ENCODE measurements at regions not wholly inside any gene's neighbourhood (a gene's known extent, or its start where the extent isn't known, plus 50 kb on each side); places are given as distances from the start of the nearest gene placed in this dataset.

DNA sequence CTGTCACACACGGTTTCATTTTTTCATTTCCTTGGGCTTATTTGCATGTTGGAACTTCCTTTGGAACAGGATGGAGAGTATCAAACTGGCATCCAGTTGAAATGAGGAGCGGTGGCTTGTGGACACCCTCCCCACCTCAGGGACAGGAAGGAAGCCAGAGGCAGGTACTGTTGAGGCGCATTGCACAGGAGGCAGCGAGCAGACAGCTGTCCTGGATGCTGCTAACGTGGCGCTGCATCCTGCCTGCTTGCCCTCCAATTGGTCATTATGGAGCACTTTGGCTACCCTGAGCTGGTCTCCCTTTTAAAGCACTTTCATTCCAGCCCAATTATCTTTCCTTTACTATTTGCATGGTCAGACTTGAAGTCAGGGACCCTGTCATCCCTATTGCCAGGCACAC lies 80.7 kb upstream of the ITGA4 start:
- TF ChIP-seq, protein P1, sequence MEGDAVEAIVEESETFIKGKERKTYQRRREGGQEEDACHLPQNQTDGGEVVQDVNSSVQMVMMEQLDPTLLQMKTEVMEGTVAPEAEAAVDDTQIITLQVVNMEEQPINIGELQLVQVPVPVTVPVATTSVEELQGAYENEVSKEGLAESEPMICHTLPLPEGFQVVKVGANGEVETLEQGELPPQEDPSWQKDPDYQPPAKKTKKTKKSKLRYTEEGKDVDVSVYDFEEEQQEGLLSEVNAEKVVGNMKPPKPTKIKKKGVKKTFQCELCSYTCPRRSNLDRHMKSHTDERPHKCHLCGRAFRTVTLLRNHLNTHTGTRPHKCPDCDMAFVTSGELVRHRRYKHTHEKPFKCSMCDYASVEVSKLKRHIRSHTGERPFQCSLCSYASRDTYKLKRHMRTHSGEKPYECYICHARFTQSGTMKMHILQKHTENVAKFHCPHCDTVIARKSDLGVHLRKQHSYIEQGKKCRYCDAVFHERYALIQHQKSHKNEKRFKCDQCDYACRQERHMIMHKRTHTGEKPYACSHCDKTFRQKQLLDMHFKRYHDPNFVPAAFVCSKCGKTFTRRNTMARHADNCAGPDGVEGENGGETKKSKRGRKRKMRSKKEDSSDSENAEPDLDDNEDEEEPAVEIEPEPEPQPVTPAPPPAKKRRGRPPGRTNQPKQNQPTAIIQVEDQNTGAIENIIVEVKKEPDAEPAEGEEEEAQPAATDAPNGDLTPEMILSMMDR (IDR thresholded peaks at IDR 0.05), result no peak
- TF ChIP-seq POLR2AphosphoS5 (IDR thresholded peaks at IDR 0.05), result no peak
